Transverse colon (tissue), 4 donors: ENCODE measurements at regions not wholly inside any gene's neighbourhood (a gene's known extent, or its start where the extent isn't known, plus 50 kb on each side); places are given as distances from the start of the nearest gene placed in this dataset.

Experiments used
- DNase-seq: peaks from one replicate; pipeline ENCODE4 v3.0.0-alpha.2; 2019
- H3K27ac ChIP-seq, 4 donors: fragments of 200-600 bp; sonication (generic); 2 replicates each; pipeline ENCODE4 v1.5.1; 2016 to 2018; ENCODE audit warnings: inconsistent platforms in 4 of 4
- H3K27me3 ChIP-seq: fragments of 200-600 bp; sonication (generic); 2 replicates; pipeline ENCODE4 v1.5.1; 2017; ENCODE audit warnings: inconsistent platforms
- H3K36me3 ChIP-seq, 4 donors: fragments of 200-600 bp; sonication (generic); 2 replicates each; pipeline ENCODE4 v1.5.1; 2017 to 2019; ENCODE audit warnings: inconsistent platforms in 4 of 4
- H3K4me1 ChIP-seq, 4 donors: fragments of 200-600 bp; sonication (generic); 2 replicates each; pipeline ENCODE4 v1.5.1; 2017 to 2020; ENCODE audit warnings: inconsistent platforms in 4 of 4
- H3K4me3 ChIP-seq, 4 donors: fragments of 200-600 bp; sonication (generic); 1 replicate in 1 of 4; 2 replicates in 3 of 4; pipeline versions ENCODE4 v1.5.1 to v1.6.1; 2017 to 2019; ENCODE audit warnings: inconsistent platforms in 4 of 4
- H3K9me3 ChIP-seq, 2 donors: fragments of 200-600 bp; sonication (generic); 2 replicates each; pipeline ENCODE4 v1.5.1; 2017 to 2019; ENCODE audit warnings: inconsistent platforms in 2 of 2
- EP300 ChIP-seq: sonication (generic); formaldehyde crosslinking; IDR thresholded peaks from one replicate; pipeline ENCODE4 v1.6.1; 2017; ENCODE audit warnings: antibody characterized with exemption, low read depth
- POLR2A ChIP-seq: fragments of 450-650 bp; IDR thresholded peaks from one replicate; pipeline ENCODE4 v1.6.1; 2016; ENCODE audit warnings: antibody characterized with exemption, mild to moderate bottlenecking, moderate library complexity
- POLR2AphosphoS5 ChIP-seq, 3 donors: sonication (generic); formaldehyde crosslinking; IDR thresholded peaks; one replicate each; pipeline ENCODE4 v1.6.1; 2016; ENCODE audit warnings: antibody characterized with exemption in 3 of 3
- WGBS, 2 donors: methylation state at CpG; one replicate each; pipeline ENCODE4 v1.1.5; 2018; ENCODE audit warnings: low coverage in 1 of 2; 5-methylcytosine and 5-hydroxymethylcytosine counted together
- in situ Hi-C, 4 donors: fragments of 200-750 bp; cut with MboI; loops; one replicate each; pipeline versions ENCODE4 v1.15.0 to v1.15.1; 2017; ENCODE audit warnings: low sequenced_read_pairs in 3 of 4, low pct_ligation_motif_present in 1 of 4, low pct_unique_long_range_greater_than_20kb in 1 of 4
- intact Hi-C: fragments of 100-400 bp; cut with DNase I; formaldehyde crosslinking; loops from one replicate; pipeline ENCODE4 v1.15.1; 2023; ENCODE audit warnings: low total_unique reads
- TF ChIP-seq, protein P1 (sequence below), 5 experiments: fragments of 200-600 bp in 3 of 5; fragments of 450-650 bp in 2 of 5; sonication (generic) in 3 of 5; IDR thresholded peaks; 1 replicate in 2 of 5; 2 replicates in 3 of 5; pipeline ENCODE4 v1.5.1; 2016 to 2017; ENCODE audit warnings: antibody characterized with exemption in 5 of 5, inconsistent platforms in 3 of 5, mild to moderate bottlenecking in 2 of 5, moderate library complexity in 1 of 5

DNA sequence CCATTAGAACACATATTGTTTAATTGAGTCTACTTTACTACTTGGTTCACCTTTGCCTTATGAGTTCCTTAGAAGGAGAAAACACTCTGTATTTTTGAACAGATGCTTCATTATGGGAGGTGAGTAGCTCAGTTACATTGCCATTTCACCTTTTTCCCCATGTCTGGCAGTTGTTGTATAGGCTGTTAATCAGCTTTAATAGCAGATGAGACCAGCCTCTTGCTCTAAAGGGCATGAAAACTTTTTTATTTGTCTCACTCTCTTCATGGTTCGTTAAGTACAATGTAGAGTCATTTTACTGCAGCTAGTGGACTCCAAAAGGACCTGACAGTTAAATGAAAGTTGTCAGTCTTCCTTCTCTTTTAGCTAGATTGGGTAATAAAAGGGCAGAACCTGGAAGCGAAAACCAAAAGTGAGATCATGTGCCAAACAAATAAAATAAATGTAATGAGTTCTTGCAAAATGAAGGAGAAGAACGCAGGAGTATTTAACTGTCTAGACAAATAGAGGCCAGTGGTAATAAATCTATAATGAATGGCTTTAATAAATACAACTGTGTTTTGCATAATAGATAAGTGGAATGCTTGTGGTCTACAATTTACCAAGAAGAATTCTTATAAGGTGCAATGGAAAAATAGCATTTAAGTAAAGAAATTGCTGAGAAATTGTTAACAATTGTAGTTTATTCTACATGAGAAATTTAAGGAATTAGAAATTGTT is 180.0 kb upstream of the NEGR1 start:
- intact Hi-C loops: no loop called here
- Histone ChIP-seq H3K36me3 (no peaks in the 10 kb centered on the region), H3K4me3 (no peak overlapping the region), H3K9me3 (no peaks in the 10 kb centered on the region), H3K4me1 (no peaks in the 10 kb centered on the region), H3K27ac (no peak overlapping the region), H3K27me3 (no peaks in the 10 kb centered on the region)
- no peak for TF ChIP-seq EP300
- TF ChIP-seq POLR2A: no peak
- TF ChIP-seq, protein P1, sequence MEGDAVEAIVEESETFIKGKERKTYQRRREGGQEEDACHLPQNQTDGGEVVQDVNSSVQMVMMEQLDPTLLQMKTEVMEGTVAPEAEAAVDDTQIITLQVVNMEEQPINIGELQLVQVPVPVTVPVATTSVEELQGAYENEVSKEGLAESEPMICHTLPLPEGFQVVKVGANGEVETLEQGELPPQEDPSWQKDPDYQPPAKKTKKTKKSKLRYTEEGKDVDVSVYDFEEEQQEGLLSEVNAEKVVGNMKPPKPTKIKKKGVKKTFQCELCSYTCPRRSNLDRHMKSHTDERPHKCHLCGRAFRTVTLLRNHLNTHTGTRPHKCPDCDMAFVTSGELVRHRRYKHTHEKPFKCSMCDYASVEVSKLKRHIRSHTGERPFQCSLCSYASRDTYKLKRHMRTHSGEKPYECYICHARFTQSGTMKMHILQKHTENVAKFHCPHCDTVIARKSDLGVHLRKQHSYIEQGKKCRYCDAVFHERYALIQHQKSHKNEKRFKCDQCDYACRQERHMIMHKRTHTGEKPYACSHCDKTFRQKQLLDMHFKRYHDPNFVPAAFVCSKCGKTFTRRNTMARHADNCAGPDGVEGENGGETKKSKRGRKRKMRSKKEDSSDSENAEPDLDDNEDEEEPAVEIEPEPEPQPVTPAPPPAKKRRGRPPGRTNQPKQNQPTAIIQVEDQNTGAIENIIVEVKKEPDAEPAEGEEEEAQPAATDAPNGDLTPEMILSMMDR (IDR thresholded peaks at IDR 0.05): no peak
- no peak for TF ChIP-seq POLR2AphosphoS5 (IDR thresholded peaks at IDR 0.05)
- in situ Hi-C loops: no loop called here
- whole genome bisulfite sequencing, 2 donors: 53 to 58% methylated on average over 3 of the region's 3 CpGs
- DNase-seq: no peak

DNA sequence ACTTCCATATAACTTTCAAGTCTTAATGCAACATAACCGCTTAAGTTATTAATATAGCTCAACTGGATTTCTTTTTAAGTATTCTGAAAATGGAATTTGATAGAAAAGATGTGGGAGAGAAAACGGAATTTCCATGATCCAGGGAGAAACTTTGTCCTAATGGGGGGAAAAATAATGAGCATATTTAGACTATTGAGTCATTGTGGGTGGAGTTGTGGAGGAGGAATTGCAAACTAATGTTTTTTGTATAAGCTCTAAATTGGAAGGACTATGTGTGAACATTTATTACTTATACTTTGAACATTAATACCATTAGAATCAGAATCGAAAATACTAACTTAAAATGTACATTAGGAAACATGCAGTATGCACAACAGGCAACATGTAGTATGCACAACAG is 159.9 kb upstream of the NEGR1 start:
- in situ Hi-C loops: no loop called here
- 68 to 72% methylated on average over 3 of the region's 3 CpGs for WGBS, 2 donors
- Histone ChIP-seq H3K4me3 (no peak overlapping the region), H3K27ac (no peak overlapping the region), H3K4me1 (no peaks in the 10 kb centered on the region), H3K36me3 (no peaks in the 10 kb centered on the region), H3K27me3 (no peaks in the 10 kb centered on the region), H3K9me3 (no peaks in the 10 kb centered on the region)
- no peak for DNase-seq
- TF ChIP-seq POLR2AphosphoS5 (IDR thresholded peaks at IDR 0.05): no peak
- no peak for TF ChIP-seq POLR2A
- no peak for TF ChIP-seq EP300
- TF ChIP-seq, protein P1 (IDR thresholded peaks at IDR 0.05): no peak
- intact Hi-C loops: no loop called here

DNA sequence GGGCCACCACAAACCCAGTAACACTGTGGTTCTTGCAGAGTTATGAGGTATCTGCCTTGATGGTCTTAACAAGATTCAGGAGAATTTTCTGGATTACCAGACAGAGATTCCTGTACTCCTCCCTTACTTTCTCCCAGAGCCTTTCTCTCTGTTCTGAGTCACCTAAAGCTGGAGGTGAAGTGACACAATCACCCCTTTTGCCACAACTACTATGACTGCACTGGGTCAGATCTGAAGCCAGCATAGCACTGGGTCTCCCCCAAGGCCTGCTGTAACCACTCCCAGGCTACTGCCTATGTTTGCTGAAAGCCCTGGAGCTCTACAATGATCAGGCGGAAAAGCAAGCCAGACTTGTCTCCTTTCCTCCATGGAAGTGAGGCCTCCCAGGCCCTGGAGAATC is 156.7 kb upstream of the NEGR1 start:
- 100% methylated on average over 1 of the region's 1 CpG; no CpG with 5 or more reads in 1 of the 2 donors for WGBS, 2 donors
- TF ChIP-seq, protein P1 (IDR thresholded peaks at IDR 0.05): no peak
- TF ChIP-seq EP300: no peak
- no peaks in the 10 kb centered on the region for H3K36me3 ChIP-seq

DNA sequence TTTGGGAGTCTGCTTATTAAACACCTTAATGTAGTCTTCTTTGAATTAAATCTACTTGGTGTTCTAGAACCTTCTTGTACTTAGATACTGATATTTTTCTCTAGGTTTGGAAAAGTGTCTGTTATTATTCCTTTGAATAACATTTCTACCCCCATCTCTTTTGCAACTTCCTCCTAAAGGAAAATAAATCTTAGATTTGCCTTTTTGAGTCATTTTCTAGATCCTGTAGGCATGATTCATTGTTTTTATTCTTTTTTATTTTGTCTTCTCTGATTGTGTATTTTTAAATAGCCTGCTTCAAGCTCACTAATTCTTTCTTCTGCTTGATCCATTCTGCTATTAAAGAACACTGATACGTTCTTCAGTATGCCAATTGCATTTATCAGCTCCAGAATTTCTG is 155.9 kb upstream of the NEGR1 start:
- Histone ChIP-seq H3K4me1 (no peaks in the 10 kb centered on the region), H3K36me3 (no peaks in the 10 kb centered on the region), H3K9me3 (no peaks in the 10 kb centered on the region), H3K27ac (no peak overlapping the region), H3K27me3 (no peaks in the 10 kb centered on the region), H3K4me3 (no peak overlapping the region)
- no peak for TF ChIP-seq POLR2AphosphoS5 (IDR thresholded peaks at IDR 0.05)
- no peak for TF ChIP-seq EP300
- TF ChIP-seq, protein P1 (IDR thresholded peaks at IDR 0.05): no peak
- intact Hi-C loops: no loop called here
- no peak for DNase-seq
- WGBS, 2 donors: 43 to 67% methylated on average over 1 of the region's 1 CpG
- in situ Hi-C loops: no loop called here

More for the DNA sequence above, 156.7 kb upstream of the NEGR1 start:
- in situ Hi-C loops: no loop called here
- H3K27me3 ChIP-seq: no peaks in the 10 kb centered on the region
- no peaks in the 10 kb centered on the region for H3K4me1 ChIP-seq
- no peak overlapping the region for H3K27ac ChIP-seq
- intact Hi-C loops: no loop called here
- no peaks in the 10 kb centered on the region for H3K9me3 ChIP-seq
- no peak overlapping the region for H3K4me3 ChIP-seq
- no peak for DNase-seq
